HUES64 (cell line): ENCODE measurements at regions not wholly inside any gene's neighbourhood (a gene's known extent, or its start where the extent isn't known, plus 50 kb on each side); places are given as distances from the start of the nearest gene placed in this dataset.

Experiments
- H3K27ac ChIP-seq: 2 replicates; pipeline ENCODE4 v1.7.0; 2013; ENCODE audit warnings: low read depth, low read length, inconsistent platforms
- H3K27me3 ChIP-seq: 2 replicates; pipeline ENCODE4 v1.6.1; 2013; ENCODE audit warnings: mild to moderate bottlenecking, low read length; ENCODE audit not compliant: insufficient read depth
- H3K36me3 ChIP-seq: 2 replicates; pipeline ENCODE4 v1.6.1; 2013; ENCODE audit warnings: mild to moderate bottlenecking, low read length; ENCODE audit not compliant: insufficient read depth
- H3K4me1 ChIP-seq: 2 replicates; pipeline ENCODE4 v1.6.1; 2013; ENCODE audit warnings: mild to moderate bottlenecking, low read length, moderate library complexity; ENCODE audit not compliant: insufficient read depth
- H3K4me3 ChIP-seq: 2 replicates; pipeline ENCODE4 v1.5.1; 2013; ENCODE audit warnings: mild to moderate bottlenecking, low read length, moderate library complexity
- H3K9ac ChIP-seq: 2 replicates; pipeline ENCODE4 v1.6.1; 2013; ENCODE audit warnings: mild to moderate bottlenecking, low read depth, low read length
- H3K9me3 ChIP-seq: 2 replicates; pipeline ENCODE4 v1.6.1; 2013; ENCODE audit warnings: low read depth, low read length; ENCODE audit not compliant: insufficient read depth
- WGBS: fragments of 150-250, 120-280 bp; methylation state at CpG from one replicate; pipeline ENCODE4 v1.1.7; 2013; ENCODE audit warnings: missing lambda C conversion rate; 5-methylcytosine and 5-hydroxymethylcytosine counted together

GRCh38 chr3:164132878-164133277 is 945.4 kb downstream of the SI start:
- Histone ChIP-seq H3K27ac (no peak overlapping the region), H3K36me3 (no peaks in the 10 kb centered on the region), H3K27me3 (no peaks in the 10 kb centered on the region), H3K4me1 (no peaks in the 10 kb centered on the region), H3K4me3 (no peak overlapping the region), H3K9me3 (no peaks in the 10 kb centered on the region), H3K9ac (no peak overlapping the region)
- WGBS, result 100% methylated on average over 1 of the region's 1 CpG

GRCh38 chr3:164113371-164114332 is 964.6 kb downstream of the SI start:
- Histone ChIP-seq H3K27ac (no peak overlapping the region), H3K36me3 (no peaks in the 10 kb centered on the region), H3K4me3 (no peak overlapping the region), H3K9me3 (peaks cover 4% of the 10 kb centered on the region; the same call in 1 of the 2 replicates), H3K4me1 (no peaks in the 10 kb centered on the region), H3K9ac (no peak overlapping the region), H3K27me3 (no peaks in the 10 kb centered on the region)
- 83% methylated on average over 8 of the region's 8 CpGs for WGBS

GRCh38 chr3:164096352-164096751 is 981.9 kb downstream of the SI start:
- Histone ChIP-seq H3K9me3 (no peaks in the 10 kb centered on the region), H3K27me3 (no peaks in the 10 kb centered on the region), H3K4me1 (no peaks in the 10 kb centered on the region), H3K9ac (no peak overlapping the region), H3K36me3 (no peaks in the 10 kb centered on the region), H3K27ac (no peak overlapping the region), H3K4me3 (no peak overlapping the region)

GRCh38 chr3:164095949-164096348 is 982.3 kb downstream of the SI start:
- H3K36me3 ChIP-seq, result no peaks in the 10 kb centered on the region
- H3K27me3 ChIP-seq, result no peaks in the 10 kb centered on the region
- no peak overlapping the region for H3K4me3 ChIP-seq
- H3K9ac ChIP-seq, result no peak overlapping the region
- no peaks in the 10 kb centered on the region for H3K9me3 ChIP-seq
- H3K4me1 ChIP-seq, result no peaks in the 10 kb centered on the region
- H3K27ac ChIP-seq, result no peak overlapping the region
- 100% methylated on average over 2 of the region's 2 CpGs for WGBS

- Histone ChIP-seq H3K27me3 (no peaks in the 10 kb centered on the region), H3K9me3 (no peaks in the 10 kb centered on the region), H3K4me1 (no peaks in the 10 kb centered on the region), H3K9ac (no peak overlapping the region), H3K36me3 (no peaks in the 10 kb centered on the region), H3K4me3 (no peak overlapping the region), H3K27ac (no peak overlapping the region)
- WGBS, result 89% methylated on average over 3 of the region's 3 CpGs
Measured at GRCh38 chr3:164095279-164095678, 983.0 kb downstream of the SI start.

GRCh38 chr3:164094546-164094945 is 983.8 kb downstream of the SI start:
- Histone ChIP-seq H3K27me3 (no peaks in the 10 kb centered on the region), H3K4me1 (no peaks in the 10 kb centered on the region), H3K4me3 (no peak overlapping the region), H3K9me3 (no peaks in the 10 kb centered on the region), H3K36me3 (no peaks in the 10 kb centered on the region), H3K27ac (no peak overlapping the region), H3K9ac (no peak overlapping the region)
- WGBS, result no CpG with 5 or more reads among the region's 1 CpG

- Histone ChIP-seq H3K27ac (no peak overlapping the region), H3K36me3 (no peaks in the 10 kb centered on the region), H3K9ac (no peak overlapping the region), H3K27me3 (no peaks in the 10 kb centered on the region), H3K4me3 (no peak overlapping the region), H3K4me1 (no peaks in the 10 kb centered on the region), H3K9me3 (peaks cover 4% of the 10 kb centered on the region; the same call in 1 of the 2 replicates)
- 99% methylated on average over 2 of the region's 2 CpGs for WGBS
Measured at GRCh38 chr3:164080208-164080607, 998.1 kb downstream of the SI start.

- H3K4me3 ChIP-seq, result no peak overlapping the region
- 89% methylated on average over 1 of the region's 1 CpG for WGBS
- no peaks in the 10 kb centered on the region for H3K4me1 ChIP-seq
- H3K27me3 ChIP-seq, result no peaks in the 10 kb centered on the region
- no peaks in the 10 kb centered on the region for H3K9me3 ChIP-seq
- H3K27ac ChIP-seq, result no peak overlapping the region
- no peak overlapping the region for H3K9ac ChIP-seq
- H3K36me3 ChIP-seq, result no peaks in the 10 kb centered on the region
Measured at GRCh38 chr3:164064298-164064697, 1014.0 kb downstream of the SI start.

GRCh38 chr3:164060923-164061322 is 1017.4 kb downstream of the SI start:
- no peaks in the 10 kb centered on the region for H3K9me3 ChIP-seq
- 100% methylated on average over 1 of the region's 1 CpG for WGBS

GRCh38 chr3:164049847-164050246 is 1028.4 kb downstream of the SI start:
- Histone ChIP-seq H3K9ac (no peak overlapping the region), H3K27ac (no peak overlapping the region), H3K4me3 (no peak overlapping the region), H3K4me1 (no peaks in the 10 kb centered on the region), H3K27me3 (no peaks in the 10 kb centered on the region), H3K9me3 (no peaks in the 10 kb centered on the region), H3K36me3 (no peaks in the 10 kb centered on the region)
- WGBS, result 95% methylated on average over 1 of the region's 1 CpG

More at GRCh38 chr3:164060923-164061322, 1017.4 kb downstream of the SI start:
- no peak overlapping the region for H3K4me3 ChIP-seq
- no peak overlapping the region for H3K27ac ChIP-seq
- no peaks in the 10 kb centered on the region for H3K4me1 ChIP-seq
- H3K9ac ChIP-seq, result no peak overlapping the region
- no peaks in the 10 kb centered on the region for H3K36me3 ChIP-seq
- H3K27me3 ChIP-seq, result no peaks in the 10 kb centered on the region

GRCh38 chr3:164048451-164048850 is 1029.8 kb downstream of the SI start:
- no peaks in the 10 kb centered on the region for H3K4me1 ChIP-seq
- H3K4me3 ChIP-seq, result no peak overlapping the region
- H3K36me3 ChIP-seq, result no peaks in the 10 kb centered on the region
- H3K27ac ChIP-seq, result no peak overlapping the region
- no peaks in the 10 kb centered on the region for H3K9me3 ChIP-seq
- no peak overlapping the region for H3K9ac ChIP-seq
- WGBS, result 100% methylated on average over 2 of the region's 4 CpGs
- H3K27me3 ChIP-seq, result no peaks in the 10 kb centered on the region
